EH (cell line): ENCODE measurements at regions not wholly inside any gene's neighbourhood (a gene's known extent, or its start where the extent isn't known, plus 50 kb on each side); places are given as distances from the start of the nearest gene placed in this dataset.
A peak's percentile ranks its signal among the peaks of the same experiment; 100 is the strongest.

Source experiments
- DNase-seq: peaks from one replicate; pipeline ENCODE4 v3.0.0-alpha.2; 2015; ENCODE audit warnings: low read depth

DNA sequence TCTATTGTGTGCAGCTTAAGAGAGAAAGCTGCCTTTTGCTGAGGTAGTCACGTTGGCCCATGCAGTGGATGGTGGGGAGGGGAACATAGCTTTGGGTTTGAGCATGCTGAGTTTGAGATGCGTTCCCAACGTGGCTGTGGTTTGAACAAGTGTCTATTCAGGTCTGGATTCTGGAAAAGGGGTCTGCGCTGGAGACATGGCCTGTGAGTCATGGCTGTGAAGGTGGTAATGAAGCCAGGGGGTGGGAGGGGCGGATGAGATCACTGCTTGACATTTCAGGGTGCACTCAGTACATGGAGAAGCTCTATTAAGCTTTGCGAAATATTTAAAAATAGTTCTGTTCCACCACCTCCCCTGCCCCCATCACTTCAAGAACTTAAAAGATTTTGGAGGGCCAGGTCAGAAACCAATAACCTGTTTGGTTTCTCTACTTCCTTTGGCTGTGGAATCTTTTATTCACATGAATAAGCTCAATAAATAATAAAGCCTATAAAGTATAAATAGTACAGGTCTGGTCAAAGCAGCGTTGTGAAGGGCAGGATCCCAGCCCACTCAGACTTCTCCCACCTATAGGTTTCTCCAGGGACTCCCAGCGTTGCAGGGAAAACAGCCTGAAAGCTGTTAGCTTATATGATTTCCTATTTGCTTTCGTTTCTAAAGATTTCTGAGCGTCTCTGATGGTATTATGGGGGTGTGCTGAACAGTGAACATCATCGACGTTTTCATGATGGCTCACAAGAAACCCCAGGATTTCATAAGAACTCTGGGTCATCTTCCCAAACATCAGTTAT, 189.9 kb downstream of the NSG2 start:
- peak; percentile 65 for DNase-seq

DNA sequence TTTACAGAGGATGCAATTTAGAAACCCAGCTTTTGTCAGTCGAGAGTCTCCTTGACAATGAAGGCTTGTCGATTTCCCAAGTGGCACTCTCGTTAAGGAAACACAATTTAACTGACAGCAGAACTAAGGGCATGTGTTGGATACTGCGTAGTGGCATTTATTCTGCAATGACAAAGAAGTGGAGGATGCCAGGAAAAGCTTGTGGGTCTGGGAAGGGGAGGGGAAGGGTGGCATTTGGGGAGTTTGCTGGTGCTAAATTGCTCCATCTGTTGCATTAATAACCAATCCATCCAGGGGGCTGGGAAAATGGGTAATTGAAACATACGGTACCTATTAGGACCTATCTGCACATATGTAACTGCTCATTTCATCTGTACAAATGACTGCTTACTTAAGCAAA, 190.6 kb downstream of the NSG2 start:
- DNase-seq: peak; percentile 8

DNA sequence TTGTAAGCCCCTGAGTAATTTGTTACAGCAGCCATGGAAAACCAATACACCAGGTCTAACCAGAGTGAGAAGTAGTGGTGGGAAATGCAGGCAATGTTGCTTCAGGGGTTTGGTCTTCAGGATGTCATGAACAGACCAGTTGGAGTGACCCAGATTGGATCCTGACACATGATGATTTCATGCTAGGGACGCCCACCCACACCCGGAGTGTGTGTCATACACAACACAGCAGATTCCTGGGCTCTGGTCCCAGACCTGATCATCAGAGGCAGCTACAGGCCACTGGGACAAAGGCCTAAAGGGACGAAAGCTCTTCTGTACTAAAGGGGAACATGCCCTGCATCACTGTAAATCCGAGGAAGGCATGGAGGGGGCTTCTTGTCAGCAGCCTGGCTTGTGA, 194.2 kb downstream of the NSG2 start:
- DNase-seq: peak; percentile 58

DNA sequence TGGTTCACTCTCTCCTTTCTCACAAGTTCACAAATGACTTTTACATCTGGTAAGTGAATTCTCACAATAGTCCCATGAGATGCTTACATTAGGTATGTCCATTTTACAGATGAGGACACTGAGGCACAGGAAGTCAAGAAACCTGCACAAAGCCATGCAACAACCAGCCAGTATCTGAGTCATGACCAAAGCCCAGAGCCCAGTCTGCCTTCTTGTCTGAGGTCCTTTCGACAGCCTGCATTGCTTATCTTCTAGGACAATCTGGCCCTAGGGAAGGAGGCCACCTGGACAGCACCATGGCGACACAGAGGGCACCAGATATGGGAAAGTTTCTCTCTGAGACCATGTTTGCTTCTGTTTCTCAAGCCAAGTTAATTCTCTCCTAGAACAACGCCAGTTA, 197.1 kb downstream of the NSG2 start:
- no peak for DNase-seq

DNA sequence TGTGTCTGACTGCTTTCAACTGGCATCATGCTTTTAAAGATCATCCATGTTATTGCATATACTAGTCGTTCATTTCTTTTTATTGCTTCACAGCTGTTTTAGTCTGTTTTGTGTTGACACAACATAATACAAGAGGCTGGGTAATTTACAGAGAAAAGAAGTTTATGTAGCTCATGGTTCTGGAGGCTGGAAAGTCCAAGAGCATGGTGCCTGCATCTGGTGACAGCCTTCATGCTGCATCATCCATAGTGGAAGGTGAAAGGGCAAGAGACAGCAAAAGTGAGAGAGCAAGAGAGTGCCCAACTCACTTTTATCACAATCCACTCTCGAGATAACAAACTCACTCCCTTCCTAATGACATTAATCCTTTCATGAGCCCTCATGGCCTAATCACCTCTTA, 198.4 kb downstream of the NSG2 start:
- no peak for DNase-seq

DNA sequence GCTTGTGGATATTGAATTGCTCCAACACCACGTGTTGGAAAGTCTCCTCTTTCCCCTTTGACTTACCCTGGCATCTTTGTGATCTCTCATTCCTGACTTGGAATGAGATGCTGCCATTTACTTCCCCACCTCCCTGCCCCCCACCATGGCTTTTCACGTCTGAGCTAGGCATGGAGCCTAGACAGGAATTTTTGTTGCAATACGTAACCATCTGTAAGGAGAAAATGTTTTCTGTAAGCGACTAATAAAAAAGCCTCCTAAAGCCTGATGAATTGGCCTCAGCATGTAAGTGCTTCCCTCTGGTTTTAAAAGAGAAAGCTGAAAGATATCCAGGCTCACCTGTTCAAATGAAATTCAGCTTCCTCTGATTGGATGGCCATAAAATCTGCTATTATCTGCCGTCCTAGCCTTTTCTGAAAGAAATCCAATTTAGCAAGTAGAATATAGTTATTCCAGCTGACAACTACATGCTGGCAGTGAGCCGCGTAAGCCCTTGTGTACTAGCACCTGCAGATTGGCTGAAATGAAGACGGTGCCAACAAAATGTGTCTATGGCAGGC, 200.1 kb downstream of the NSG2 start:
- peak; percentile 77 for DNase-seq

DNA sequence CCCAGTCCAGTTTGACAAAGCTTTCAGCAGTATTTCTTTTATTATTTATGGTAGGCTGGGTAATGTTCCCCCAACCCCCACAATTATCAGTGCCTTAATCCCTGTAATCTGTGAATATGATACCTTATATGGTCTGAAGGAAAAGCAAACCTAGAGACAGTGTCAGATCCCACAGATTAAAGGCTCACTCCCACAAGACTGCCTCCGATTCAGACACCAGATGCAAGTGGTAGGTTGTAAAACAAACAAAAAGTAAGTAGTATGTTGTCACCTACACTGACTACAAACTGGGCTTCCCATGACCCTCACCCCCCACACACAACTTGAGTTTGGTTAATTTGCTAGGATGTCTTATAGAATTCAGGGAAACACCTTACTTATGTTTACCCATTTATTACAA, 201.2 kb downstream of the NSG2 start:
- DNase-seq: no peak

DNA sequence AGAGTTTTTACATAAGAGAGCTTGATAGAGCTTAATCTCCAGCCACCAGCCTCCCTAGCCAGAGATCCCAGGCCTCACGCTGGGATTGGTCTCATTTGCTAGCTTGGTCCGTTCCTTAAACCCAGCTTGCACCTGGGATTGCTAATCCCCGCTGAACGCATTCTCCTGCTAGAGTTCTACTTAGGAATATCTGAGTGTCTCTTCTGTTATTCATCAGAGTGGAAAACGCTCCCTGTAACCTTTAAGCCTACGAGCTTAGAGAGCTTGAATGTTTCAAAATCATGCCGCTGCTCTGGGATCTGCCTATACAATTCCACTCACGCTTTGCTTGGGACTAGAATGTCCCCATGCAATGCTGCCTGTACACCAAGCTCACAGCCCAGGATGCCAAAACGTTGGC, 201.8 kb downstream of the NSG2 start:
- no peak for DNase-seq

DNA sequence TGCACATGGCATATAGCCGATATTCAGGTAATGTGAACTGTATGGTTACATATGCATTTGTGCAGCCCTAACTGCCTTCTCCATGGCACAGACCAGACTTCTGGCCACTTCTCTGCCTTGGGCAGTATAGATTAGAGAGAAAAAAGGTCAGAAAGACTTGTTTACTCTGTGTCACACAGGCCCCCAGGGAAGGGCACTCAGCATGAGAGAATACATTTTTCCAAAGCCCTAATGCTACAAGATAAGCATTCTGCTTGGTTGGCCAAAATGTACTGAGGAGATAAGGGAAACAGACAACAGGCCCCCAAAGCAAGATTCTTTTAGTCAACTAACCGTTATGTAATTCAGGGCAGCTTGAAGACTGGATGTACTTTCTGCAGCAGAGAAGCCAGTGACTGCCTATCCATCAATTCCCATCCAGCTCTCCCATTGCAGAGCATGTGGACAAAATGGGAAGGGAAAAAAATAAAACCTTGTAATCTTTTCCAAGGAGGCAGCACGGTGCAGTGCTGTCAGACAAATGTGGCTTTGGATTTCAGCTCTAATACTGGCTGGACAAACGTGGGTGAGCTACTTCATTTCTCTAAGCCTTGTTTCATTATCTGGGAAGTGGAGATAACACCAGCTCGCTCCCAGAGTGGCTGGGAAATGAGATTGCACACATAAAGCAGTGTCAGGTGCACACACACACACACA, 205.9 kb downstream of the NSG2 start:
- no peak for DNase-seq

DNA sequence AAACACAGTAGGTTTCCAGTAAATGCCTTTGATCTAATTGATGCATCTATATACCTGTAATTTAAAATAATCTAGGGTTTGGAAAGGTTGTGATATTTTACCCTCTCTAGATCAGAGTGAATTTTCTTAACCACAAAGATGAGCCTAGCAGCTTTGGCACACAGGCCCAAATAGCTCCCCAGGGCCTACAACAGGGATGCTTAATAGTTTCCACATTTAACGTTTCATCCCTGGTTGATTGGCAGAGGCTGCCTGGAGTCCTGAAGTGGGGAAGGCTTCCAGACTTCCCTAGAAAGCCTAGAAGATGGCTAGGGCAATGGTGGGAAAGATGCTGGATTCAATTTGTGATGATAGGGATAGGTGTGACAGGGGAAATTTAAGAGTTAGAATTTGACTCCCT, 206.6 kb downstream of the NSG2 start:
- no peak for DNase-seq

DNA sequence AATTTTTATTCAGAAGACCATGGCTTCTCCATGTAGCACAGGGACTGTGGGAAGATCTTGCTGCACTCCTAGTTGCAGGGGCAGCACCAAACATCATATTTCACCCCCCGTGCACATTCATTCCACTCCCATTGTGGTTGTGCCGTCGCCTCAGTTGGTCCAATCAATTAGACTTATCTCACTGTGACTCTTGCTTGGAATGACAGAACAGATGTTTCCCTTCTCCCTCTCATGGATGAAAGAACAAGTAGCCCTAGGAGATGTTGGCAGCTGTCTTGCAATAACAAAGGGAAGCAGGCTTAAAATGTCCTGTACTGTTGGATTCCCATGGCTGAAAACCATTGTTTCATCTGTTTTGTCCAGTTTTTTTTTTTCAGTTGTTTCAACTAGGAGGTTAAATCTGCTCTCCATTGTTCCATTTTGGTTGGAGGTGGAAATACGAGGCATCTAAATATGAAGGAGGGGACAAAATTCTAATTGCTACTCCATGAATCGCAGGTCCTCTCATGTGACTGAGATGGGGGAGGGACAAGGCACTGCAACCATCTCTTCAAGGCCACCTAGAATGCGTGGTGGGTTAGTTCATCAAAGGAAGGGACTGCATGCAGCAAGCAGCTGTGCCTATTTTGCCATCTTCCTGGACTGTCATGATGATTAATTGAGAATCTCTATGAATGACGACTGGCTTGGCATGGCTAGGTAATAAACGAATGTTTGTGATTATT, 214.4 kb downstream of the NSG2 start:
- DNase-seq: no peak

DNA sequence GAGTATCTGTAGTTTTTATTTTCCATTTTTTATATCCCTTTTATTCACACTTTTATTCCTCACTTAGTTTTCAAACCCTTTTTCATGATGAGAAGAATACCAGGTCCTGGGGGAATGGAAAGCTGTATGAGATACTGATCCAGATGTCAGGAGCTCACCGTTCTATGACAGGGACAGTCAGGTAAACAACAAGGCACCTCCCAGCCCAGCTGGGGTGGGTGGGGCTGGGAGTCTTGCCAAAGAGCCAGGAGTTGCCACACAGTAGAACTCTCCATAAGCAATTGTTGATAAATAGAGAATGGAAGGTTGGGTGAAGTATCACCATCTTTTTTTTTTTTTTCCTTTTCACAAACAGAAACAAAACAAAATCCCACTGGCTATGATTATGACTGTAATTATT, 225.8 kb downstream of the NSG2 start:
- no peak for DNase-seq

DNA sequence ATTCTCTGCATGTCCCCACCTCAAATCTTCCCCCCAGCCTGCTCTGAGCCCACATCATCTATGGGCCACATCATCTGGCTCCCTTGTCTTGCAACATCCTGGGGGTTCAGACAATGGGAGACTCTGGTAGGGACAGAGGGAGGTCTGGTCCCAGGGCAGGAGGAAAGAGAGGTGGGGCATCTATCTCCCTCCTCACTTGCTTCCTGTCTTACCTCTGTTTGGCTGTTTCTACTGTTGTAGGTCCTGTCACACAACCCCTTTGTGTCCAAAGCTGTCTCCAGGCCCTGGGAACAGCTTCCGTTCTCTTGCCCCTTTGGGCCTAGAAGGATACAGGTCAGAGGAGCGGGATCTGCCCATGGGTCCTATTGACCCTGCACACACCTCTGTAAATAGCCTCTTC, 227.2 kb downstream of the NSG2 start:
- DNase-seq: no peak

DNA sequence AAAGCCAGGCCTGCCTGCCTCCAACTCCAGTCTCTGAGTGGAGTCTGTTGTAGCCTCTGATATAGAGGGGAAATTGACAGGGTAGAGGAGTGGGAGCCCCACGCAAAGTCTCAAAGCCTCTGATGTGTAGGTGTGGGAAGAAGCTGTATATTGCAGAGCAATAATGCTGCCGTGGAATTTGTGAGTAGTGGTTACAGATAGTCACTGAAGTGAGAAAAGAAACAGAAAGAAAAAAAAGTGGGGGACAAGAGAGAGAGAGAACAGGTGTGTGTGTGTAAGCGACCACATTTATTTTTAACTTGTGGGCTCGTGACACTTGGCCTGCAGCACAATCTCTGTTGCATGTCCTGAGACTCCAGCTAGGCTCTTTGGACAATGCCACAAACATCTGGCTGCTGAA, 227.8 kb downstream of the NSG2 start:
- no peak for DNase-seq

DNA sequence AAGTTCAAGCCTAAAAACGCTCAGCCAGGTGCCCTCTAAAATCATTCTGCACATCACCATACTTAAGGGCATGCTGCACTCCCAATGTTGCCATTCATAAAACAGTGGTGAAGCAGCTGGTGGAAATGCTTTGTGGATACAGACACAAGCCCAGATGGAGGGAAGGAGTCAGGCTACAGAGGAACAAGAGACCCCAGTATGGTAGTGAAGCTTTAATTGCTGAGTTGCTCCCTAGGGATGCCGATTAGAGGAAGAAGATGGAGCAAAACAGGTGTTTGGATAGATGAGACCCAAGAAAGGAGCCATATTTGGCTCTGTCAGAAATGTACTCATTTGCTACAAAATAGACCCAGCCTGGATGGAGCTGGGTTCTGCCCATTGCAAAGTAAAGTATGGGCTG, 230.5 kb downstream of the NSG2 start:
- DNase-seq: no peak

DNA sequence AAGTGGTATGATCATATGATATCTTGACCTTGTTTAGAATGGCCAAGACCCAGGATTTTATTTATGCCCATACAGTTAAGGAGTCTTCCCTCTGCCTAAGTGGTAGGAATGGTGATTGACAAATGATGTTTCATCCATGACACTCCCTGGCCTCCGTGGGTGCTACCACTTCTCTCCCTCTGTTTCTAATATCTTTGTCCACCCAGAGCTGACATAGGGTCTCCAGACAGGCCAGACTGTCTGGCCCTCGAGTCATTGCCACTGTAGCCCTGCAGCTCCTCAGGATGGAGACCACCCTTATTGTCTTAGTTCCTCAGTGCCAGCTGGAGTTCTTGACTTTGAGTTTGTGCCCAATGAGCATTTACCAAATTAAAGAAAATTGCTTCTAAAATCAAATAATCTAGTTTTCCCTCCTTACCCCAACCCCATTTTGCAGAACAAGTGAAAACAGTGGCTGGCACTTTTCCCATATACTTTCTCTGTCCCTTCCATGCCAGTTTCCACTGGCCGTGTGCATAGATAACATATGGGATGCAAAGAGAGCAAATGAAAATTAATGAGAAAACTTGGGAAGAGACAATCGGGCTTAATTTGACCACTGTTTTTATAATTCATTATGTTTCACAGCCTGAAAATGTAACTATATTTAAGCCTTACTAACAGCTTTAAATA, 235.7 kb downstream of the NSG2 start:
- DNase-seq: no peak

DNA sequence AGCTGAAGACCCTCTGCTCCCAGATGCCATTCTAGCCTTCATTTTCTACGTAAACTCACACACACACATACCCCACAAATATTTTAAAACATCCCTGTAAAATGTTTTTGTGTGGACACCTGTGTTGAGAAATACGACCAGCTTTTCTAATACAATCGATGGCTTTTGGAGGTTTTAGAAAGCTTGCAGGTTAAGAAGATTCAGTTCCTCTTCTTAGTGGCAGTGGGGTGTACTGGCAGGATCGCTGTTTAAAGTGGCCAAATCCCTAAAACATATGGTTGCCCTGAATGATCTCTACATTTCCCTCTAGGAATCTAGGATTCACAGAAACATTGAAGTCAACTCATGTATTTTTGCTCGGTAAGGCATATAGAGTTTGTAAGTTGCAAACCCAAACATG, 236.3 kb downstream of the NSG2 start:
- no peak for DNase-seq

DNA sequence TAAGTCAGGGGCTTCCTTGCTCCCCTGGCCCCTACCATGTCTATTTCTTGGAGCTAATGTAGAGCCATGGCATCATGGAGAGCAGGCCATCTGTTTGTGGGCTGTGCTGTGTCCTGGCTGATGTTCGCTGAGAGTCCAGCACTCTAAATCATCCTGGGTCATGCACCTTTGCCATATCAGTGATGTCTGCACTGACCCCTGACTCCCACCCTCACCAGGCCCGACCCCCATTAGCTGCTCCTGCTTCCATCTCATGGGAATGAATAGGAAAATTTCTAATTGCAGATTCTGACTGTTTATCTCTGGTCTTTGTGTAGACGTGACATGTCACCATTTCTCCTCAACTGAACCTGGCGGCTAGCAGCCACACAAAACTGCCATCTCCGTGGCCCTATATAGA, 236.9 kb downstream of the NSG2 start:
- DNase-seq: no peak

DNA sequence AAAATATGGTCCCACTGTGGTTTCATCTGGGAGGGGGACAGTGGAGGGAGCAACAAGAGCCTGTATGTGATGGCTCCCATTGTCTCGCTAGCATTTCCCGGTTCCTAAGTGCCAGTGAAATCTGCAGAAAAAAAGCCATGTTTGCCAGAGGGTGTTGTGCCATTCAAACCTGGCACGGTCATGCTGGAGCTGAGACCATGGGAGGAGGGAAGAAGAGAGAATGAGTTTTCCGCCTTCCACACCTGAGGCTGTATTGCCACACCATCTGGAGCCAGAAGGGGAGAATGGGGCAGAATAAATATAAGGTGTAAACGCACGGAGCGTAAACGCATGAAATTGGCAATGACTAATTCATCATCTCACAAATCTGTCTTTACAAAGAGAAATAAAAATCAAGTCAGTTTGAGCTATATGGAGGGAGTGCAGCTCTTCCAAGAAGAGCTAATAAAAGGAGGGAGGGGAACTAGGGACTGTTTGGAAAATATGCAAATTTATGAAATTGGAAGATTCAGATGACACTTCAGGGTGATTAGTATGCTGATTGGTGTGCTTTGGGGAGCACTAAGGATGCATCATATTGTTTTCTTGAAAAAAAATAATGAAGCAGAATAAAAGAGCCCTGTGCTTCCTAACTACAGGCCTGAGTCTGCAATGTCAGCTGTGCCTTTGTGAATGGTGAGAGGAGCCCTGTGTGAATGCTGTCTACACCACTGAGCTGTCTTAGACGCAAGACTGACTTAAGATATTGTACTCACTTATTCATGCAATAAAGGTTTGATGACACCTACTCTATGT, 237.9 kb downstream of the NSG2 start:
- DNase-seq: no peak

DNA sequence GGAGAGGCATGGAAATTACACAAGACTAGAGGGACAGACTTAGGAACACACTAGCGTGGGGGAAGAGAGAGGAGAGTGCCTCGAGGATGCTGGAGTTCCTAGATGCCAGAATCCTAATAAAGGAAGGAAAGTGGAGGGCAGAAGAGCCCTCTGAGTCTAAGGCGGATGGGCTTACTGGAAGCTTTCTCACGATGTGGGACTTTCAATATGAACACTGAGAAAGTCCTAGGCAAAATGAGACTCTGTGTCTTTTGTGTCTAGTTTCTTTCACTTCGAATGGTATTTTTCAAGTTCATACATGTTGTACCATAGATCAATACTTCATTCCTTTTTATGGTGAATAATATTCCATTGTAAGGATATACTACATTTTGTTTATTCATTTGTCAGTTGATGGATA, 239.4 kb downstream of the NSG2 start:
- no peak for DNase-seq

DNA sequence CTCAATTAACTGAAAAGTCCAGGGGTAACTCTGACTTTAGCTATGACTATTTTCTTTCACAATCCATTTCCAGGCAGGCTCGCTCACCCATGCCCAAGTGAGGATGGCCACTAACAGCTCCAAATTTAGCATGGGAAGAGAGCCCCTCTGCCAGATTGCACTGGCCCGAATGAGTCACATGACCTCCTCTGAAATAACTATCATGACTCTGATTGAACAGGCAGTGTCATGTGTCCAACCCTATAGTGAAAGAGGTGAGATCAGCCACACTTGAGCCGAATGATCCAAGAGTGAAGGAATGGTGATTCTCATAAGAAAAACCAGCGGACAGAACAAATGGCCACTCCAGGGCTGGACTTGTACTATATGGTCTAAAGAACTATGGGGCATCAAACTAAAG, 242.3 kb downstream of the NSG2 start:
- DNase-seq: no peak

DNA sequence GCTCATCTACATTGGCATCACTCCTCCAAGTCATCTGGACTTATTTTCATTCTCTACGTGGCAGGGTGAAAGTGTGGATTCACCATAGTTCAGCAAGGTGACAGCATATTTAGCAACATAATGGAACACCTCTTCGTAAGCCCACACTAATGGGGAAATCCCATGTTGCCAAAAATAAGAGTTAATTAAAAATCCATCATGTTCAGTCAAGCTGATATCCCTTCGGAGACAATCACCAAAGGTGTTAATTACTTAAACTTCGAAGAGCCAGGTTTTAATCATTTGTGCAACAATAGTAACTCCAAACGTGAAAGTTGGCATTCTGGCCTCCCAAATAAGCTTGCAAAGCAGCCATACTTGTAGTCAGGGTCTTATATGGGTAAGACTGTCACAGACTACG, 242.9 kb downstream of the NSG2 start:
- no peak for DNase-seq
